ENCODE measurements at regions not wholly inside any gene's neighbourhood (a gene's known extent, or its start where the extent isn't known, plus 50 kb on each side); places are given as distances from the start of the nearest gene placed in this dataset.

- Histone ChIP-seq H3K9ac (ENCODE audit: extremely low read depth, insufficient read length, low read length) (no peak overlapping the region), H2BK15ac (ENCODE audit: low read depth, low read length) (no peak overlapping the region), H3K14ac (ENCODE audit: insufficient read depth, low read length) (no peak overlapping the region), H2AK5ac (ENCODE audit: insufficient read length, low read length) (no peak overlapping the region), H3K23ac (ENCODE audit: insufficient read length, low read depth, low read length) (no peak overlapping the region), H3K4me1 (ENCODE audit: insufficient read depth, low read length) (no peaks in the 10 kb centered on the region), H2BK12ac (ENCODE audit: insufficient read length, low read depth, low read length) (no peak overlapping the region), H3K23me2 (ENCODE audit: insufficient read length, low read depth, low read length, poor library complexity, severe bottlenecking) (no peaks in the 10 kb centered on the region), H2BK120ac (ENCODE audit: low read depth, low read length, poor library complexity, severe bottlenecking) (no peak overlapping the region), H2BK20ac (ENCODE audit: low read depth, low read length, poor library complexity, severe bottlenecking) (no peak overlapping the region), H4K91ac (ENCODE audit: insufficient read length, low read depth, low read length) (no peak overlapping the region), H3K18ac (ENCODE audit: insufficient read length, low read depth, low read length) (no peak overlapping the region), H3T11ph (ENCODE audit: low read length) (no peak overlapping the region), H4K20me1 (ENCODE audit: control insufficient read depth, insufficient read depth, insufficient read length) (no peaks in the 10 kb centered on the region), H3K27me3 (ENCODE audit: insufficient read depth, low read length) (no peaks in the 10 kb centered on the region), H4K8ac (replicated peaks; ENCODE audit: insufficient read length, low read depth, low read length) (no peak overlapping the region), H3K79me1 (ENCODE audit: insufficient read depth, low read depth, low read length, poor library complexity, severe bottlenecking) (no peaks in the 10 kb centered on the region), H3K79me2 (ENCODE audit: insufficient read depth, low read length) (no peaks in the 10 kb centered on the region), H3K4ac (ENCODE audit: low read depth, low read length) (no peak overlapping the region), H3K4me2 (ENCODE audit: insufficient read depth, insufficient read length, low read length) (no peak overlapping the region), H2BK5ac (ENCODE audit: insufficient read length, low read length) (no peak overlapping the region), H2AFZ (ENCODE audit: low read length) (no peak overlapping the region), H3K56ac (ENCODE audit: insufficient read length, low read depth, low read length) (no peak overlapping the region), H3K27ac (ENCODE audit: insufficient read length, low read depth, low read length) (no peak overlapping the region), H4K5ac (ENCODE audit: insufficient read length, low read depth, low read length) (no peak overlapping the region), H3K9me3 (ENCODE audit: control insufficient read depth, low read depth, low read length) (no peaks in the 10 kb centered on the region)
- H3K27ac Mint-ChIP-seq: no peak overlapping the region
- no peaks in the 10 kb centered on the region for H3K4me1 Mint-ChIP-seq
- TF ChIP-seq CTCF (conservative IDR thresholded peaks at IDR 0.05): no peak
- peaks cover 3% of the 10 kb centered on the region; the same call in 1 of the 2 replicates for H3K27me3 Mint-ChIP-seq (ENCODE audit: low read depth)
- no peak overlapping the region for H3K4me3 Mint-ChIP-seq
- peaks cover 0 to 5% of the 10 kb centered on the region in 2 experiments; a peak in 2 of 5 replicates for H3K9me3 Mint-ChIP-seq
- no peaks in the 10 kb centered on the region for H3K36me3 Mint-ChIP-seq (ENCODE audit: insufficient read depth in 1 of 3, low read depth in 3 of 3)
- no peak for DNase-seq
- no CpG with 5 or more reads among the region's 3 CpGs for WGBS (ENCODE audit: extremely low coverage, insufficient read length, low lambda C conversion rate)
Measured at GRCh38 chr20:22101606-22102005, 396.1 kb downstream of the PAX1 start.

Measured in H9 (cell line).